ENCODE measurements at regions not wholly inside any gene's neighbourhood (a gene's known extent, or its start where the extent isn't known, plus 50 kb on each side); places are given as distances from the start of the nearest gene placed in this dataset.

- H3K27ac ChIP-seq (replicated peaks; ENCODE audit: low read length) = no peak overlapping the region
- H3K4me2 ChIP-seq (ENCODE audit: insufficient read depth, low read length, poor library complexity, severe bottlenecking) = no peak overlapping the region
- no peak overlapping the region for H3K4ac ChIP-seq (ENCODE audit: low read length)
- H4K8ac ChIP-seq (ENCODE audit: low read depth, low read length) = no peak overlapping the region
- no peaks in the 10 kb centered on the region for H3K36me3 ChIP-seq (replicated peaks in 1 of 2; ENCODE audit: control insufficient read depth in 2 of 2, insufficient read depth in 2 of 2, low read length in 2 of 2)
- no CpG with 5 or more reads among the region's 8 CpGs for WGBS, 2 donors (ENCODE audit: extremely low coverage in 2 of 2, insufficient read length in 2 of 2, insufficient replicate concordance in 1 of 2)
- H4K91ac ChIP-seq (ENCODE audit: low read depth, low read length, poor library complexity) = no peak overlapping the region
- H3K9me3 ChIP-seq (replicated peaks in 1 of 2; ENCODE audit: control insufficient read depth in 2 of 2, insufficient read depth in 1 of 2, low read depth in 1 of 2, low read length in 2 of 2) = no peaks in the 10 kb centered on the region
- no peaks in the 10 kb centered on the region for H3K27me3 ChIP-seq (ENCODE audit: control insufficient read depth in 3 of 3, insufficient read depth in 3 of 3, low read depth in 1 of 3, low read length in 3 of 3)
- no peak overlapping the region for H3K4me3 ChIP-seq (ENCODE audit: low read length in 2 of 2)
- no peak overlapping the region for H3K9ac ChIP-seq (ENCODE audit: low read depth, low read length, poor library complexity)
- H2BK12ac ChIP-seq (ENCODE audit: low read length) = no peak overlapping the region
- H3K4me1 ChIP-seq (ENCODE audit: control insufficient read depth in 2 of 2, insufficient read depth in 1 of 2, low read depth in 1 of 2, low read length in 2 of 2) = peaks cover 0 to 2% of the 10 kb centered on the region in 2 donors
- H2BK5ac ChIP-seq (ENCODE audit: low read length) = no peak overlapping the region
- H3K79me1 ChIP-seq (ENCODE audit: low read depth, low read length) = no peaks in the 10 kb centered on the region
- no peak overlapping the region for H3K14ac ChIP-seq (ENCODE audit: low read length)
- H2BK15ac ChIP-seq (ENCODE audit: low read length) = no peak overlapping the region
- no peak overlapping the region for H2AK5ac ChIP-seq (ENCODE audit: low read depth, low read length)
- H3K23ac ChIP-seq (ENCODE audit: low read depth, low read length, poor library complexity) = no peak overlapping the region
- no peak overlapping the region for H3K18ac ChIP-seq (ENCODE audit: low read length)
- H2AFZ ChIP-seq (ENCODE audit: low read length) = no peak overlapping the region
- H2BK120ac ChIP-seq (ENCODE audit: low read depth, low read length) = no peak overlapping the region
- DNase-seq (ENCODE audit: low spot score) = no peak
These were observed 75.9 kb upstream of the GALNT2 start for GRCh38 chr1:229991104-229991513.

GRCh38 chr1:229991724-229992333 lies 75.2 kb upstream of the GALNT2 start:
- Histone ChIP-seq H2BK120ac (ENCODE audit: low read depth, low read length) (no peak overlapping the region), H3K4me1 (ENCODE audit: control insufficient read depth in 2 of 2, insufficient read depth in 1 of 2, low read depth in 1 of 2, low read length in 2 of 2) (peaks cover 0 to 2% of the 10 kb centered on the region in 2 donors), H2BK12ac (ENCODE audit: low read length) (no peak overlapping the region), H2BK15ac (ENCODE audit: low read length) (no peak overlapping the region), H3K18ac (ENCODE audit: low read length) (no peak overlapping the region), H3K79me1 (ENCODE audit: low read depth, low read length) (no peaks in the 10 kb centered on the region), H3K9ac (ENCODE audit: low read depth, low read length, poor library complexity) (no peak overlapping the region), H3K14ac (ENCODE audit: low read length) (no peak overlapping the region), H3K4me3 (ENCODE audit: low read length in 2 of 2) (no peak overlapping the region), H2AFZ (ENCODE audit: low read length) (no peak overlapping the region), H3K23ac (ENCODE audit: low read depth, low read length, poor library complexity) (no peak overlapping the region), H4K91ac (ENCODE audit: low read depth, low read length, poor library complexity) (no peak overlapping the region), H3K27ac (replicated peaks; ENCODE audit: low read length) (no peak overlapping the region), H3K4me2 (ENCODE audit: insufficient read depth, low read length, poor library complexity, severe bottlenecking) (no peak overlapping the region), H3K36me3 (replicated peaks in 1 of 2; ENCODE audit: control insufficient read depth in 2 of 2, insufficient read depth in 2 of 2, low read length in 2 of 2) (no peaks in the 10 kb centered on the region), H3K9me3 (replicated peaks in 1 of 2; ENCODE audit: control insufficient read depth in 2 of 2, insufficient read depth in 1 of 2, low read depth in 1 of 2, low read length in 2 of 2) (no peaks in the 10 kb centered on the region), H3K27me3 (ENCODE audit: control insufficient read depth in 3 of 3, insufficient read depth in 3 of 3, low read depth in 1 of 3, low read length in 3 of 3) (no peaks in the 10 kb centered on the region), H3K4ac (ENCODE audit: low read length) (no peak overlapping the region), H2BK5ac (ENCODE audit: low read length) (no peak overlapping the region), H4K8ac (ENCODE audit: low read depth, low read length) (no peak overlapping the region), H2AK5ac (ENCODE audit: low read depth, low read length) (no peak overlapping the region)
- no peak for DNase-seq (ENCODE audit: low spot score)
- WGBS, 2 donors (ENCODE audit: extremely low coverage in 2 of 2, insufficient read length in 2 of 2, insufficient replicate concordance in 1 of 2) = no CpG with 5 or more reads among the region's 6 CpGs

GRCh38 chr1:229993060-229993459 lies 74.0 kb upstream of the GALNT2 start:
- no peak overlapping the region for H3K4me3 ChIP-seq (ENCODE audit: low read length in 2 of 2)
- no peak overlapping the region for H3K14ac ChIP-seq (ENCODE audit: low read length)
- no peak overlapping the region for H3K27ac ChIP-seq (replicated peaks; ENCODE audit: low read length)

GRCh38 chr1:229993894-229994293 lies 73.1 kb upstream of the GALNT2 start:
- H3K4me1 ChIP-seq (ENCODE audit: control insufficient read depth in 2 of 2, insufficient read depth in 1 of 2, low read depth in 1 of 2, low read length in 2 of 2) = peaks cover 0 to 1% of the 10 kb centered on the region in 2 donors
- no peaks in the 10 kb centered on the region for H3K9me3 ChIP-seq (replicated peaks in 1 of 2; ENCODE audit: control insufficient read depth in 2 of 2, insufficient read depth in 1 of 2, low read depth in 1 of 2, low read length in 2 of 2)
- H3K27ac ChIP-seq (replicated peaks; ENCODE audit: low read length) = no peak overlapping the region
- H2AK5ac ChIP-seq (ENCODE audit: low read depth, low read length) = no peak overlapping the region
- H3K23ac ChIP-seq (ENCODE audit: low read depth, low read length, poor library complexity) = no peak overlapping the region
- H3K4me3 ChIP-seq (ENCODE audit: low read length in 2 of 2) = no peak overlapping the region
- no peak overlapping the region for H3K9ac ChIP-seq (ENCODE audit: low read depth, low read length, poor library complexity)
- H4K8ac ChIP-seq (ENCODE audit: low read depth, low read length) = no peak overlapping the region
- no peak overlapping the region for H2BK12ac ChIP-seq (ENCODE audit: low read length)
- no peak for DNase-seq (ENCODE audit: low spot score)
- no peak overlapping the region for H3K18ac ChIP-seq (ENCODE audit: low read length)
- no peak overlapping the region for H2BK120ac ChIP-seq (ENCODE audit: low read depth, low read length)
- no peak overlapping the region for H4K91ac ChIP-seq (ENCODE audit: low read depth, low read length, poor library complexity)
- H2BK15ac ChIP-seq (ENCODE audit: low read length) = no peak overlapping the region
- H2BK5ac ChIP-seq (ENCODE audit: low read length) = no peak overlapping the region
- H2AFZ ChIP-seq (ENCODE audit: low read length) = no peak overlapping the region
- H3K27me3 ChIP-seq (ENCODE audit: control insufficient read depth in 3 of 3, insufficient read depth in 3 of 3, low read depth in 1 of 3, low read length in 3 of 3) = no peaks in the 10 kb centered on the region
- H3K14ac ChIP-seq (ENCODE audit: low read length) = no peak overlapping the region
- no CpG with 5 or more reads among the region's 3 CpGs for WGBS, 2 donors (ENCODE audit: extremely low coverage in 2 of 2, insufficient read length in 2 of 2, insufficient replicate concordance in 1 of 2)
- no peaks in the 10 kb centered on the region for H3K36me3 ChIP-seq (replicated peaks in 1 of 2; ENCODE audit: control insufficient read depth in 2 of 2, insufficient read depth in 2 of 2, low read length in 2 of 2)
- H3K79me1 ChIP-seq (ENCODE audit: low read depth, low read length) = no peaks in the 10 kb centered on the region
- H3K4ac ChIP-seq (ENCODE audit: low read length) = no peak overlapping the region
- no peak overlapping the region for H3K4me2 ChIP-seq (ENCODE audit: insufficient read depth, low read length, poor library complexity, severe bottlenecking)

More at GRCh38 chr1:229993060-229993459, 74.0 kb upstream of the GALNT2 start:
- no peak overlapping the region for H3K9ac ChIP-seq (ENCODE audit: low read depth, low read length, poor library complexity)
- H3K36me3 ChIP-seq (replicated peaks in 1 of 2; ENCODE audit: control insufficient read depth in 2 of 2, insufficient read depth in 2 of 2, low read length in 2 of 2) = no peaks in the 10 kb centered on the region
- no peak overlapping the region for H2BK5ac ChIP-seq (ENCODE audit: low read length)
- no peak overlapping the region for H3K4ac ChIP-seq (ENCODE audit: low read length)
- H3K4me1 ChIP-seq (ENCODE audit: control insufficient read depth in 2 of 2, insufficient read depth in 1 of 2, low read depth in 1 of 2, low read length in 2 of 2) = peaks cover 0 to 1% of the 10 kb centered on the region in 2 donors
- H3K27me3 ChIP-seq (ENCODE audit: control insufficient read depth in 3 of 3, insufficient read depth in 3 of 3, low read depth in 1 of 3, low read length in 3 of 3) = no peaks in the 10 kb centered on the region
- H2BK15ac ChIP-seq (ENCODE audit: low read length) = no peak overlapping the region
- H2BK120ac ChIP-seq (ENCODE audit: low read depth, low read length) = no peak overlapping the region
- no peak overlapping the region for H4K91ac ChIP-seq (ENCODE audit: low read depth, low read length, poor library complexity)
- no peak overlapping the region for H3K23ac ChIP-seq (ENCODE audit: low read depth, low read length, poor library complexity)
- H3K79me1 ChIP-seq (ENCODE audit: low read depth, low read length) = no peaks in the 10 kb centered on the region
- no peak overlapping the region for H2AFZ ChIP-seq (ENCODE audit: low read length)
- H3K9me3 ChIP-seq (replicated peaks in 1 of 2; ENCODE audit: control insufficient read depth in 2 of 2, insufficient read depth in 1 of 2, low read depth in 1 of 2, low read length in 2 of 2) = no peaks in the 10 kb centered on the region
- no peak overlapping the region for H3K4me2 ChIP-seq (ENCODE audit: insufficient read depth, low read length, poor library complexity, severe bottlenecking)
- H2AK5ac ChIP-seq (ENCODE audit: low read depth, low read length) = no peak overlapping the region
- H3K18ac ChIP-seq (ENCODE audit: low read length) = no peak overlapping the region
- H4K8ac ChIP-seq (ENCODE audit: low read depth, low read length) = no peak overlapping the region
- no peak for DNase-seq (ENCODE audit: low spot score)
- no peak overlapping the region for H2BK12ac ChIP-seq (ENCODE audit: low read length)
